ENCODE measurements at regions not wholly inside any gene's neighbourhood (a gene's known extent, or its start where the extent isn't known, plus 50 kb on each side); places are given as distances from the start of the nearest gene placed in this dataset.

DNA sequence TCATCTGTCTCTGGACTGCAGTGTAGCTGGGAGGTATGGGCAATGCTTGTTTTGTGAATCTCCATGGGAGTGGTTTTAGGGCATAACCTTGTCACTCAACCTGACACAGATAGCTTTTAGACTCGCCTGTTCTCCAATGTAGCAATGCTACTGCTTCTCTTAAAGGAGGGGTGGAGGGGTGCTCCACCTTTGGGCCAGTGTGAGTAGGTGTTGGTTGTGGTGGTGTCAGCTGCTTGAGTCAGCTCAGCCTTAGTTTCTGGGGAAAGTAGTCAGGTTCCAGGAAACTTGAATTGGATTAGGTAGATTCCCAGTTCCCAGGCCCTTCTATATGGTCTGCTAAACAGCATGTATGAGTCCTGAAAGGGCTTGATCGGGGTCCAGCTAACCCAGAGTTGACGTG is 91.1 kb upstream of the PLPPR1 start:
- DNase-seq (ENCODE audit: low spot score) (no peak), FAIRE-seq (no peak)

DNA sequence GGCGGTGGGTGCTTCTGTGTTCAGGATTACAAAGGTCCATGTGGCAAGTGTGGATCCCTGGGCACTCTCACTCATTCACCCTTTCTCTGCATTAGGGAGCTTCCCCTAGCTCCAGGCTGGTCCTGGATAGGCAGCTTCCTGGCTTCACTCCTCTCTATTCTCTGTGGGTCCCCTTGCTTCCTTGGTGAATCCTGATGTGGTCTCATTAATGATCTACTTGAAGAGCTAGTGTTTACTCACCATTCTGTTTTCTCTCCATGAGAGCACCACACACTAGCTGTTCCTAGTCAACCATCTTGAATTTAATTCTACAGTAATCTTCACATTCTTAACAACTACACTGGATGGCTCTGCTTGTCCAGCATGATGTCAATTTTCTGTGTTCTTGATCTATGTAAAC is 90.0 kb upstream of the PLPPR1 start:
- no peak for DNase-seq (ENCODE audit: low spot score)
- no peak for FAIRE-seq

DNA sequence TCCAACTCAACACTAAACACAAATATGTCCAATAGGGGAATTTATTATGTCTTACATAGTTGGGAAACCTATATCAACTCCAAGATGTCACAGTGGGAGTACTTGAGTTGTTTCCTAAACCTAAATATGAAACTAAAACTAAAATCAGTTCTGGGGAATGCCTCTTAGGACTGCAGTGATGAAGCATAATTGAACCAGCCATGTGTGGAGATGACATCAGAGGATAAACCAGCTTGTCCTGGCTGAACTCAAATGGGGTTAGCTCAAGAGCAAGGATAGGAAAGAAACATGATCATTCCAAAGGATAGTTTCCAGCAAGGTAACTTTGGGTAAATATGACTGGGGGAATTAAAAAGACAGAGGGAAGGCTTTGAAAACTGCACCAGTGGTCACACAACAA is 88.9 kb upstream of the PLPPR1 start:
- DNase-seq (ENCODE audit: low spot score) = no peak
- FAIRE-seq = no peak

DNA sequence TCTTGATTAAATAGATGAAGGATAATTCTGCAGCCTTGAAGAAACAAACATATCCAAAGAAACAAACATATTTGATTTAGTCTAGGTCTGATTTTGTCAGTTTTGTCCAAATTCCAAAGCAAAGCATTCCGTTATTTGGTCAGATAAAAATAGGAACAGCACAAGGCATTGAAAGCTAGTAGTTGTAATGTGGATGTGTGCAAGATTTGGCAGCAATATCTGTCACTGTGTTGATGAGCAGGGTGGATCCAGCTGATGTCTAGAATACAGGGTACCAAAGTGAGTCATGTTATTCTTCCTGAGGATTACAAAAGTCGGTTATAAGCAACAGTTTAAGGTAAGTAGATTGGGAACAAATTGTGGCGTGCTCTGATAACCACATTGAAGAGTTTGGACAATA is 69.3 kb upstream of the PLPPR1 start:
- FAIRE-seq = no peak
- no peak for DNase-seq (ENCODE audit: low spot score)

Measured in RCC 7860 (cell line).